Frontal cortex (tissue), 3 donors: ENCODE measurements at regions not wholly inside any gene's neighbourhood (a gene's known extent, or its start where the extent isn't known, plus 50 kb on each side); places are given as distances from the start of the nearest gene placed in this dataset.
A peak's percentile ranks its signal among the peaks of the same experiment; 100 is the strongest.

Experiments
- DNase-seq, 2 donors: peaks; one replicate each; pipeline ENCODE4 v3.0.0; 2012; ENCODE audit warnings: low spot score in 2 of 2
- FAIRE-seq: peaks from 2 replicates; lab custom pipeline; 2012; peaks lifted over from hg19 to GRCh38; lab: Jason Lieb, UNC
- donor health status: control.
- donor health status: control.
- donor health status: control.

DNA sequence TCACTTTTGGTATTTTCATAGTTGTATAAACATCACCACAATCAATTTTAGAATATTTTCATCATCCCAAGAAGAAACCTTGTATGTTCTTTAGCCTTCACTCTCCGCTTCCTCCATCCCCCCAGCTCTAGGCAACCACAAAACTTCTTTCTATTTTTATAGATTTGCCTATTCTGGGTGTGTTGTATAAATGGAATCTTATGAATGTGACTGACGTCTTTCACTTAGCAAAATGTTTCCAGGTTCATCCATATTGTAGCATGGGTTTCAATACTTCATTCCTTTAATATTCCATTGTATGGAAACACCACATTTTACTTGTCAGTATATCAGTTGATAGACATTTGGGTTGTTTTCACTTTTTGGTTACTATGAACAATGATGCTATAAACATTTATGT, 335.8 kb upstream of the GOLIM4 start:
- DNase-seq (no peak), FAIRE-seq (no peak)

DNA sequence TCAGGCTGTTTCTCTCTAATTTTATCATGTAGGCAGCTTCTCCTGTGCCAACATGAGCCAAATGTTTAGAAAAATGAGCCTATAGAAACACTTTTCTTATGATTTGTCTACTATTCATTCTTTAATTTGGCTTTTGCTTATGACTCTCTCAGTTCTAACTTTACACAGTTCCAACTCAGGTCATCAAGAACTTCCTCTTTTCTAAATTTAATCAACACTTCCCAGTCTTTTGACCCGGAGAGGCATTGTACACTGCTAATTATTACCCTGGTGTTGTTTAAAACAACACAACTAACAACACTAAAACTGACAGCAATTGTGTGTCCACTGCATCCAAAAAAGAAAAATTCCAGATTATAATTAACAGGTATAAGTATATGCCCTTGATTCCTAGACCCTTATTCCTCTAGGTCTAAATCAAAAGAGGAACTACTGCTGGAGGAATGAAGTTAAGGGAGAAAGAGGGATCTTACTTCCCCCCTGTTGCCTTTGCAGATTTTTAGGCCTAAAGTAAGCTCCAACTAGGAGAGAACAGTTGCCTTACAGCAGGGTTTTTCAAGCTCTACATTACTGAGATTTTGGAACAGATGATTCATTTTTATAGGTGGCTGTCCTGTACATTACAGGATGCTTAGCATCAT, 332.2 kb upstream of the GOLIM4 start:
- FAIRE-seq = no peak
- no peak for DNase-seq

DNA sequence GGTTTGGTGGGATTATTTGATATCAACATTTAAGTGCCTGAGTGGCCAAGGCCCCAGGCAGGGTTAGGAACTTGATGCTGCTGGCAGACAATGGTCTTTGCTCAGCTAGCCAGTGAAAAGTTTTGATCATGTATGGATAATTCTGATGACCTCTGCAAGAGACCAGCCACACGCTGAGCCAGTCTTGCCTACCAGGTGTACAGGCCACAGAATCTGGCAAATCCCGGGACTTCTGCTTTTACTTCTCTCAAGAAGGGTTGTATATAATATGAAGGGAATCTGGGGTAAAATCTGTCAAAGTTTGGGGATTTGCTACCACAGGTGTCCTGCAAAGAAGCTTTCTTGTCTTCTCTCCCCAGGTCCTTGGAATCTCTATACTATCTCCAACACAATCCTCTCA, 331.4 kb upstream of the GOLIM4 start:
- no peak for DNase-seq
- no peak for FAIRE-seq

DNA sequence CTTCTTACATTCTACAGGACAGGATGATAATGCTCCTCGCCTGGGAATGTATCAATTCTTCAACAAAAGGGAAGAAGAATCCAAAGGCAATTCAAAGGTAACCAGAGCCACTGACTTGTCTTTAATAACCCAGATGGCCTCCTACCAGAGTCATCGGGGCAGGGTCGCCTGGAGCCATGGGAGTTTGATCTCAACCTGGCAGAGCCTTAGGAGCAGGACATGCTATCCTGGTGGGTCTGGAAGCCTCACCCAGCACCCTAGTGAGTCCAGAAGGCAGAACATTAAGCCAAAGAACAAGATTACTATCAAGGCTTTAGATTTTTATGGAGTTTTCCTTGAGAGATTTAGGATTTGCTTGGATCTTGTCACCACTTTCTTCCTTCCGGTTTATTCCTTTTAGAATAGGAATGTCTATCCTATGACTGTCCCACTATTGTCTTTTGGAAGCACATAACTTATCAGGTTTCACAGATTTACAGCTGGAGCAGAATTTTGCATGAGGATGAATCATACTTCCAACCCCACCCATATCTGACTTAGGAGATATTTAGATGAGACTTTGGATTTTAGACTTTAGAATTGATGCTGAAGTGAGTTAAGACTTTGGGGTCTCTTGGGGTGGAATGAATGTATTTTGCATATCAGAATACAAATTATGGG, 330.3 kb upstream of the GOLIM4 start:
- FAIRE-seq = no peak
- DNase-seq = no peak

DNA sequence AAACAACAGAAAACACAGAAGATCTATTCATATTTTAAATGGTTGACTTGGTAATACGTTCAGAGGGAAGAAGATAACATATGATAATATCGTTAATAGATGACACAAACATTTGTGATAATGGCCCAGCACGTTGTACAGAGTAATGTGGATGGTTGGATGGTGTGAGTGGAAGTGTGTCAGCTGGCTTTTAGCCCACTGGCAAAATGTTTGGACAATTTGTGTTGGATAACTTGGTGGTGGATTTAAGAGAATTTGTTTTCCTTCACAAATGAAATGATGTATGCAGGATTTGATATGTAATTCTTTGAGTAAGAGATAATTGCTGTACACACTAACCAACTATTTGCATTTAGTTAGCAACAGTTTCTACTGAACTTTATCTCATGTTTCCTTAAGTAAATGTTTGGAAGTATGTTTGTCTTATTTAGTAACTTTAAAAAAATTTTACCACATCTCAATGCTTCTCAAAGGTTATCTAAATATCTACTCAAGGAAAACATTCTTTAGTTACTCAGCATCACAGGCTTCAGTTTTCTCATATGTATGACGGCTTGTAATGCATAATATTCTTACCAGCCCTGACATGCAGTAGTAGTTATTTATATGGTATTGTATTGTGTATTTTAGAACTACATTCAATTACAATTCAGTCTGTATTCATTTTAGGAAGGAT, 328.5 kb upstream of the GOLIM4 start:
- no peak for DNase-seq

DNA sequence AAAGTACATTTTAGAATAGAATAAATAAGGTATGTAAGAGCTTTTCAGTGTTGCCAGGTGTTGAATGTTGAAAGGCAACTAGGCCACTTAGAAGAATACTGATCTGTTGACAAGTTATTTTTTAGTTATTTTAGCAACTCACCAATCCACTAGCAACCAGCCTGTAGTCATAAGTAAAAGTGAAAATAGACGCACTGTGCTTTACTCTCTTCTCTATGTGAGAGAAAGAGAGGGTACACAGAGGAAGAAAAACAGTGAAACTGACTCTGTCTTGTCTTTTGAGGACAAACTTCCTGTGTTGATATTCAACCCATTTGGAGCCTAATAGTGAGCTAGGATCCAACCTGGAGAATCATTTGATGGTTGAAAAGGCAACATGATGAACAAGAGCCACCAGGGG, 327.1 kb upstream of the GOLIM4 start:
- FAIRE-seq (no peak), DNase-seq (no peak)

More for the DNA sequence above, 328.5 kb upstream of the GOLIM4 start:
- no peak for FAIRE-seq

DNA sequence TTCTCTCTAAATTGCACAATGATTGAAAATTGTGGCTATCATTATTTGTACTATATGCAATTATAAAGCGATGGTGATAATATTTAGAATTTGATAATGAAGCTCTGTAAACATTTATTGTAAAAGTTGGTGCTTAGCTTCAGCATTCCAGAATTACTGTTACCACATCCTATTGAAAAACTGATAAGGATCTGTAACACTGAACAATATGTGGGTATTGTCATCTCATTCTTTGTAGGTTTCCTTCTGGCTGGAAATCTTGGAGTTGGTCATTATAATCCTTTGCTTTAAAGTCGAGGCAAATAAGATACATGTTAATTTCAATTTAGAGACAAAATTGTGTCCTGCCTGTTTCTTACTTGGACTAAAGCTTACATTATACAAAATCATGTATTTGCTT, 323.4 kb upstream of the GOLIM4 start:
- no peak for FAIRE-seq
- DNase-seq = no peak

DNA sequence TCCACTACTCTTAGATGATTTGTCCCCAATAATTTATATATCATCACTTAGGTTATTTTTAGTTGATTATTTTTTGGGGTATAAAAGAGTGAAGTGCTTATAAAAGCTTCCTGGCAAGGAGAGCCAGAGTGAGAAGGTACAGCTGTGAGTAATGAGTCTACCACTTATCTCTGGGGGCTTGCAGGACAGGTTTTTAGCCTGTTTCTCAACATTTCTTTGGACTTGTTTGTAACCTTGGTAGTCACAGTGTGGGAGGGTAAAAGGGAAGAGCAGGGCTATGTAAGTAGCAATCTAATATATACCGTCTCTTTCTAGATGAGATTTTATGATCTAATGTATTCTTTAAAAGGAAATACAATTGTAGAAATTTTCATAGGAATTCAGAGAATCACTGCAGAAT, 321.3 kb upstream of the GOLIM4 start:
- DNase-seq (no peak), FAIRE-seq (no peak)

DNA sequence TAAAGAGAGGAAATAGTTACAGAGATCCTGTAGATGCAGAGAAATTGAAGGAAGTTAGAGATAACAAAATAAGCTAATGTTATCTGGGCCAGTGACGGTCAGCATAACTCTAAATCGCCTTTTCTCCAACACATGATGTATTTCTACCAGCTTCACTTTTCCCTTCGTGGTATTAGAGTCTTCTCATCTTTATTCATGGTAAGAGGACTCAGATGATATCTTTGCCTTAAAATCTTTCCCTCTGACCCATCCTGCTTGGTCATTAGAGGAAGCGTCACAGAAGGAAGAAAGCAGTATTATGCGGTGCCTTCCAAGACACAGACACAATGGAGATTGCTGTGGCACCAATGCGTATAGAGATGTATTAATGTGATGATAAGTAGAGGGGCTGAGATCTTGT, 320.7 kb upstream of the GOLIM4 start:
- no peak for FAIRE-seq
- no peak for DNase-seq

DNA sequence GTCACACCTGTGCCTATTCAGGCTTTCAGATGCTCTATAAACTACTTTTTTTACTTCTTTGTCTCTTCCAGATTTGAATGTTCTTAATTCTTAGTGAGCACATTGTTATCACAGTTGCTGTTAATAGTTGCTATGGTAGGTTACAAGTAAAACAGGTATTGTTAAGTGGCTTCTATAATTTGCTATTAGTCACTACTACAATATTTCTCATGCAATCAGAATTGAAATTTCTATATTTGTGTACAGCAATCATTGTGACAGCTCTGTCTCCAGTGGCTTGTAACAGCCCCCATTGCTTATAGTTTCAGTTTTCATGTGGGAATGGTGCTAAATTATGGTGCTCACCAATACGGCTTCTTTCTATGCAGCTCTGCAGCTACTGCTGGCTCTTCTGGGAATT, 318.4 kb upstream of the GOLIM4 start:
- FAIRE-seq (no peak), DNase-seq (no peak)

DNA sequence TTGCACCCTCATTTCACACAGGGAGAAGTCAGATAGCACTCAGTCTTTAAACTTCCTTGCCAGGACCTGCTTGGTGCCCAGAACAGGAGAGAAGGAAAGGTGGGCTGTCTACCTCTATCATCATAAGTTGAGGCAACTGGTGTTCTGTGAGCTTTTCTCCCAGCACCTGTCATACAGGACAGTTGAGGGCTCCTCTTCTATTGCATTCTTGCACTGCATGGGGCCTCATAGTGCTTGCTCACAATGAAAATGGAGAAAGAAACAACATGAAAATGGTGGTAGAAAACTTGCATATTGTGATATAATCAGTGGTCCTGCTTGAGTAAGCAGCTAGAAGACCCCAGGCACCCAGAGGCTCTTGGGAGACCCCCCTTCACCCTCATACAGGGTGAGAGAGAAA, 311.7 kb upstream of the GOLIM4 start:
- no peak for DNase-seq
- no peak for FAIRE-seq

DNA sequence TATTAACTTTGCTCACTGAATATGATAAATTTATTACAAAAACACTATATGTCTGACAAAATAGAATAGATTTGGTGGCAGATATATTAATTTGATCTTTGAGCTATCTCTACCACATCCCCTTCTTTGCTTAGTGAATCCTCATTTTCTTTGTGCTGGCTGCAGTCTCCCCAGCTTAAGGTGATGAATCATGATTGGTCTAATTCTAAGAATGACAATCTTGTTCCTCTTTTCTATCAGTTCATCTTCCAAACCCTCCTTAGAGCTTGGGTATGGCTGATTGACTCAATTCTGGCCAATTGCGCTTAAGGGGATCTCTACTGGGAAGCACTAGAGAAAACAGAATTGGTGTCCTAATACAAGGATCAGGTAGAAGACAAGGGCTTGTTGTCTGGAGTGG, 309.6 kb upstream of the GOLIM4 start:
- no peak for FAIRE-seq
- DNase-seq = no peak

DNA sequence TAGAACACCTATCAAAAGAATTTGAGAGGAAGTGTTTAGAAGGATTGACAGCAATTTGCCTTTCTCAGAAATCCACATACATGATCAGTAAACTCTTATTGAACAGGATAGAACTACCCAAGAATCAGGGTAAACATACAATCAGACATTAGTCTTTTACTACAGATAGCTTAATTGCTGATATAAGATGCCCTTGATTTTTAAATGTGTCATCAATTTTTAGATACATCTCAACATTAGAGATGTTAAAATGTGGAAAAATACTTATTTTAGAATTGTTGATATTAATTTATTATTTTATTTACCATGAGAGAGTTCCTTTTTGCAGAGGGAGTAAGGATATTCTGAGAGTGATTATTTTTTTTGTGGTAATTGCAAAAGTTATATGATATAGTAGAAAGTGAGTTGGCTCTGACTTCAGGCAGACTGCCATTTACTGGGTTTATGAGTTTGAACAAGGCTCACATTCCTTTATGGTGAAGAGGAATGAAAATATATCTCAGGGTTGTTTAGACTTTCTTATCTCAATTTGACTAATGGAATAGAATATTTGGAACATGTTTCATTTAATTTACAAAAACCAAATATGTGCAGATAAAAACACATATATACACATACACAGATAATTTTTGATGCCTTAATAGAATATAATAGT, 302.8 kb upstream of the GOLIM4 start:
- FAIRE-seq = no peak

DNA sequence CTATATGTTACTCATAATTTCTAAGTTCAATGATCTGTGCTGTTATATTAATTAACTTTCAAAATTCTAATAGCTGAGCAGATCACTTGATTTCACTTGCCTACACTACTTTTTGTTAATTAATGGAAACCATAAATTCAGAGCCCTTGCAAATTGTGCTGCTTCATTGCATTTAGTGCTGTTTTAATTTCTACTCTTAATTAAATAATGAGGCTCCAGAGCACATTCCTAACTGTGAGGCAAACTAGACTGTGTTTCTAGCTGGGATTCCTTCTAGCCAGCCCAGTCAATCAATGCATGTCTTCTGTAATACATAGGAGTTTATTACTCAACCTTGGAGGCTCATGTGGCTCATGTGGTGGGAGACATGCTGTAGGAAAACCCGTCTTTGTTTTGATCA, 301.1 kb upstream of the GOLIM4 start:
- FAIRE-seq = no peak
- DNase-seq = no peak

More for the DNA sequence above, 302.8 kb upstream of the GOLIM4 start:
- DNase-seq = no peak

DNA sequence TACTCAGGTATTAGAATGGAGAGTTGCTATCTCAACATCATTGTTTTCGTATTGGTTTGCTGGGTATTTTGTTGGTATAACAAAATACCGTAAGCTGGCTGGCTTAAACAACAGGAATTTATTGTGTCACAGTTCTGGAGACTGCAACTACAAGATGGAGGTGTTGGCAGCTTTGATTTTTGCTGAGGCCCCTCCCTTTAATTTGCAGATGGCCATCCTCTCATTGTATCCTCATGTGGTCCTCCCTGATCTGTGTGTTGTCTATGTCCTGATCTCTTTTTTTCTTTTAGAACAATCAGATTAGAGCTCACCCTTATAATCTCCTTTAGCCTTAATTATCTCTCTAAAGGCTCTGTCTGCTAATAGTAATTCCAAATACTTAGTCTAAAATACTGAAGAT, 299.8 kb upstream of the GOLIM4 start:
- FAIRE-seq (no peak), DNase-seq (no peak)

DNA sequence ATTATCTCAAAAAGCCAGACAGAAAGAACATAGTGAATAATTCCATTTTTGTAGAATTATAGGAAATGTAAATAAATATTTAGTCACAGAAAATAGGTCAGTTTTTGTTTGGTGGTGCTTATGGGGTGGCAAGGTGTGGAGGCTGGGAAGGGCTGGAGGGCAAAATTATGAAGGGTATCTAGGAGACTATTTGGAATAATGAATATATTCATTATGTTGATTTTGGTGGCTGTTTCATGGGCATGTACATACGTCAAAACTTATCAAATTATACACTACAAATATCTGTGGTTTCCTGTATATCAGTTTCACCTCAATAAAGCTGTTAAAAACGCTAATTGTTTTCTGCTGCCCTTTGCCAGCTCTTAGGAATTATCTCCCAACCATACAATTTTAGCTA, 298.7 kb upstream of the GOLIM4 start:
- no peak for FAIRE-seq
- no peak for DNase-seq

DNA sequence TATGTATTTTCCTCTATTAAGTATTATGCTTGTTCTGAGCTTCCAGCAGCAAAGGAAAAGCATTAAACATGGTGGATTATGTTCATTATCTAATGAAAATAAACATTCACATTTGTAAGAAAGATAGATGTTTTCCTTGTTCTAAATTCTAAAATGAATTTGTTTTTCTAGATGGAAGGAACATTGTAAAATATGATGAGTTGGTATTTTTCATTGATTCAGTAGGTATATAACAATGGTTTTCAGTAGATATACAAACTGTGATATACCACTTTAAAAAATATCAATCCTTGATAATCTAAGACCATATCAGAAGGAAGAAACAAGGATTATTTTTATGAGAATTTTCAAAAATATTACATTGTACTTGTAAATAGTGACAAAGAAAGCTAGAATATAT, 290.6 kb upstream of the GOLIM4 start:
- DNase-seq (no peak), FAIRE-seq (peak; percentile 31)

DNA sequence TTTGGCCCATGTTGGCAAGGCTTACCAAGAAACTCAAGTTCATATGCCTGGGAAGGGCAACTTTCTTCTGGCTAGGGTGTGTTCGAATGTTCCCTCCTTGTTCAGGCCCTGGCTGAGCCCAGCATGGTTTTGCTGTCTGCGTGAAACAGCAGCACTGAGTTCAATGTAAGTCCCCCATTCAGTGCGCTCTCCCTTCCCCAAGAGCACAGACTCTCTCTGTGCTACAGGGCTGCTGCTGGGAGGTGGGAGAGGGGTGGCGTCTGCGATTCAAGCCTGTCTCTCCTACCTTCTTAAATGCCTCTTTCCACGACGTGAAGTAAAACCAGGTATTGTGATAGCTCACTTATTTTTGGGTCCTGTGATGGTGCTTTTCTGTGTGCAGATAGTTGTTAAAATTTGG, 289.3 kb upstream of the GOLIM4 start:
- DNase-seq (no peak), FAIRE-seq (no peak)

DNA sequence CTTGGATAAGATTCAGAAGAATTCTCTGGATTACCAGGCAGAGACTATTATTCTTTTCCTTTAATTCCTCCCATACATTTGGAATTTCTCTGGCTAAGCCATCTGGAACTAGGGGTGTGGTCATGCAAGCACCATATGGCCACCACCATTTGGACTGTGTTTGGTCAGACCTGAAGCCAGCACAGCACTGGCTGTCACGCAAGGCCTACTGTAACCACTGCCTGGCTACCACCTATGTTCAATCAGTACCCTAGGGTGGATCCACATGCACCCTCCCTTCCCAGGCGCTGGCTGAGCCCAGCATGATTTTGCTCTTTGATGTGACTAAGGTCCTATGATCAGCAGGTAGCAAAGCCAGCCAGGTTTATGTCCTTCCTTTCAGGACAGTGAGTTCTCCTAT, 287.8 kb upstream of the GOLIM4 start:
- FAIRE-seq (no peak), DNase-seq (no peak)

DNA sequence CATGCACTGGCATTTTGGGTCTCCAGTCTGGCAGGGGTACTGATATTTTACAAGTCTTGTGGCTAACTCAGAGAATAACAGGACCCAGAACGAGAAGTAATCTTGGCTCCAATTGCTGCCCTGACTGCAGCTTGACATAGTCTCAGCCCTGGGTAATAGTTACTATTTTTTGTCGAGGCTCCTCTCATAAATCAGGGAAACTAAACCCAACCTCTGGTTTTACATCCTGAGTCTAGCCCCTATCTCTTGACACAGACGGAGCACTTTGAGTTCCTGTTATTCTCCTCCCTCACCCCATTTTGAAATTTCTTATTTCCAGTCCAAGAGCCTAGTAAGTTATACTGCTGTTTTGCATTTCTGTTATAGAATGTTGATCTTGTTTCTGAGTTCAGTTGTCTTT, 276.1 kb upstream of the GOLIM4 start:
- DNase-seq = no peak
- no peak for FAIRE-seq

DNA sequence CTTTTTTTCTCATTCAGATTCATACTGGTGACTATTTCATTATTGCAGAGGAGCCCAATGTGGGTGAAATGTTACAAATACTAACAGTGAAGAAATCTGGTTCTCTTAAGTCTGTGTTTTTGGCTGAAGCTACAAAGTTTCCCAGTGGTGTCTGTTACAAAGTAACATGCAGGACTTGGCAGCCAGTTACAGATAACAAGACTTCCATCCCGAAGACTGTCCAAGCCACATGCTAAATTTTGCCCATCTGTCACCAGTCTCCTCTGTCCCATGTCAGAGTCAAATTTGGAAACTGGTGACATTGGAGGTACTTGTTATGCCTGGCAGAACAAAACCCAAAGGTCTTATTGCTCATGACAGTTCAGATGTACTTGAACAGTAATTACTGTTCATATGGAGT, 269.2 kb upstream of the GOLIM4 start:
- no peak for DNase-seq
- FAIRE-seq = no peak
